ENCODE measurements at regions not wholly inside any gene's neighbourhood (a gene's known extent, or its start where the extent isn't known, plus 50 kb on each side); places are given as distances from the start of the nearest gene placed in this dataset.
A peak's percentile ranks its signal among the peaks of the same experiment; 100 is the strongest.
"Not testable (repeated sequence)": the region's sequence is repeated elsewhere in the genome, so short reads cannot be mapped to it uniquely, and the experiment has no call there.

DNA sequence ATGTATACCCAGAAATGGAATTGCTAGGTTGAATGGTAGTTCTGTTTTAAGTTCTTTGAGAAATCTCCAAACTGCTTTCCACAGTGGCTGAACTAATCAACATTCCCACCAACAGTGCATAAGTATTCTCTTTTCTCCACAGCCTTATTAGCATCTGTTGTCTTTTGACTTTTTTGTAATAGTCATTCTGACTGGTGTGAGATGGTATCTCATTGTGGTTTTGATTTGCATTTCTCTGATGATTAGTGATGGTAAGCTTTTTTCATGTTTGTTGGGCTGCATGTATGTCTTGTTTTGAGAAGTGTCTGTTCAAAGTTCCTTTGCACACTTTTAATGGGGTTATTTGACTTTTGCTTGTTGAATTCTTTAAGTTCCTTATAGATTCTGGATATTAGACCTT lies 52.4 kb upstream of the EHHADH start:
- not testable (repeated sequence) for DNase-seq (ENCODE audit: low read depth)

DNA sequence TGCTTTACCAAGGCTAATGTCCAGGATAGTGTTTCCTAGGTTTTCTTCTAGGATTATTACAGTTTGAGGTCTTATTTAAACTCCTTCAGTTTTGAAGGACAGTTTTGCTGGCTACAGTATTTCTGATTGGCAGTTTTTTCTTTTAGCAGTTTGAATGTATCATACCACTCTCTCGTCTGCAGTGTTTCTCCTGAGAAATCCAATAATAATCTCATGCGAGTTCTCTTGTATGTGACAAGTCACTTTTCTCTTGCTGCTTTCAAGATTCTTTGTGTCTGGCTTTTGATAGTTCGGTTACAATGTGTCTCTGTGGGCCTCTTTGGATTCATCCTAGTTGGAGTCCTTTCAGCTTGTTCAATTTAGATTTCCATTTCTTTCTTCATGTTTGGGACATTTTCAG lies 53.0 kb upstream of the EHHADH start:
- no peak for DNase-seq (ENCODE audit: low read depth)

DNA sequence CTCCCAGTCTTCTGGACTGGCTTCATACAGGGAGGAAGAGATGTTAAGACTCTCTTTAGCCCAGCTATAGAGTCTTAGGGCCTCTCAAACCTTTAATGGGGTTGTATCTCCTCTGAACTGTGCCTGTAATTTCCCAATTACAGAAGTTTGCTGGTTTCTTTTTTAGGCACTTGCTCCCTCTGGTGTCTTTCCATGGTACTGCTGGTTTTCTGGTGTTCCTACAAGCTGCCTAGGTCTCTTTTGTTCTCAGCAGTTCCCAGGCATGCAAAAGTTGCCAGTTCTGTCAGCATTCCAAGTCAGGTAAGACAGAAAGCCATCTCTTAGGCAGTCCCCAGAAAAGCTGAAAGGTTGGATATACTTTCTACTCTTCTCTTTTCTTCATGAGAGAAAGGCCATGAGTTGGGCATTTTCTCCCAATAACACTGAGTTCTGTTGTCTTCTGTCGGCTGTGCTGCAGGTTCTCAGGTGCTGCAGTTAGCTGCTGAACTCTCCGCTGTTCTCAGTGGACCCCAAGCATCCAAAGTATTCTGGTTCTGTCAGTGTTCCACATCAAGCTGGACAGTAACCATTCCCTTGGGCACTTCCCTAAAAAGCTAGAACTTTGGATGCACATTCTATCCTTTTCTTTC lies 54.4 kb upstream of the EHHADH start:
- peak; percentile 64 for DNase-seq (ENCODE audit: low read depth)

DNA sequence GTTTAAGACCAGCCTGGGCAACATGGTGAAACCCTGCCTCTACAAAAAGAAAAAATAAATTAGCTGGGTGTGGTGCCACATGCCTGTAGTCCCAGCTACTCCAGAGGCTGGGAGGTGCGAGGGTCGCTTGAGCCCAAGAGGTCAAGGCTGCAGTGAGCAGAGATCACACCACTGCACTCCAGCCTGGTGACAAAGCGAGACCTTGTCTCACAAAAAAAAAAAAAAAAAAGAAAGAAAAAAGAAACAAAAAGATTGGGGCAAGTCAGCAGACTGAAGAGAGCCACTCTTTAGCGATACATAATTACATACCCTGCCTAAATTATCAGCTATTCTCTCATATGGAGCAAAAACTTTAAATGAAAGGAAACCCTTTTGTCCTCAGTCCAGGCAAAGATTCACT lies 53.6 kb upstream of the MAP3K13 start:
- no peak for DNase-seq (ENCODE audit: low read depth)

DNA sequence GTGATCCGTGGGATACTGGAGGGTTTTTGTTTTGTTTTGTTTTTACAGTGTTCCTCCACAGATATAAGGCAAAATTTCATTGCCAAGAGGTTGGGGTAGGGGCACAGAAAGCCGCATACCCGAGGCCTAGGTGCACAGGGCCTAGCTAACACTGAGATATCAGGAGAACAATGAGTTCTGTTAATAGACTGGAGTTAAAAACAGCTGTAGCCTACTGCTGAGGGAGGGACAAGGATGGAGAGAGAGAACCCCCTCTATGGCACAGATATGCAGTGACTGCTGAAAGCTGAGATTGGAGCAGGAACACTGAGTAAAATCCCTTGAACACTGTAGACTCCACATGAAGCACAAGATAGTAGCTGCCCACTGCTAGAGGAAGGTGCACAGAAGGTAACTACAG lies 53.1 kb upstream of the MAP3K13 start:
- no peak for DNase-seq (ENCODE audit: low read depth)

DNA sequence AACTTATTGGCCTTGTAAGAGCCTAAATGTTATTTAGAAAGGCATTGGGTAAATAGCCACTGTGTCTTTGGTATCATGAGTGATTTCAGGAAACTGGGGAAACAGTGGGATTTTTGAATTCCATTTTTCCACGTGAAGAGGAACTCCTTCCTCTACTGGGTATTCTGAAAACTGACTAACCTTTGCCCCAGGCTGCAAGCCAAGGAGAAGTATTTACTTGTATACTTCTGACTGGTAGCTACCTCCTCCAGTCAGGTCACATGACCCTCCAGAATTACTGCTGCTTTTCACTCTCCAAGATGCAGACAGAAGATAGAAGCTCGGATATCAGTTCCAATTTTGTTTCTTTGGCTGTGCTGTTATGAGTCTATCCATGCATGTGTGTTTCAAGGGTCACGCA lies 50.9 kb upstream of the MAP3K13 start:
- no peak for DNase-seq (ENCODE audit: low read depth)

Measured in RPMI7951 (cell line).